Spinal cord (tissue), 9 donors: ENCODE measurements at regions not wholly inside any gene's neighbourhood (a gene's known extent, or its start where the extent isn't known, plus 50 kb on each side); places are given as distances from the start of the nearest gene placed in this dataset.
A peak's percentile ranks its signal among the peaks of the same experiment; 100 is the strongest.

Source experiments
- DNase-seq, 6 donors: peaks; one replicate each; pipeline versions ENCODE4 v3.0.0 to v3.0.0-alpha.2; 2013 to 2015; ENCODE audit warnings: low spot score in 6 of 6, low read depth in 4 of 6
- H3K27ac ChIP-seq: one replicate; pipeline ENCODE4 v1.5.1; 2013; ENCODE audit warnings: low read depth, low read length, control low read depth
- H3K27me3 ChIP-seq: one replicate; pipeline ENCODE4 v1.6.1; 2013; ENCODE audit warnings: low read length; ENCODE audit not compliant: control insufficient read depth, insufficient read depth
- H3K36me3 ChIP-seq: one replicate; pipeline ENCODE4 v1.6.1; 2013; ENCODE audit warnings: low read length; ENCODE audit not compliant: control insufficient read depth, insufficient read depth
- H3K4me1 ChIP-seq: one replicate; pipeline ENCODE4 v1.6.1; 2013; ENCODE audit warnings: low read length; ENCODE audit not compliant: control insufficient read depth, insufficient read depth
- H3K4me3 ChIP-seq: one replicate; pipeline ENCODE4 v1.5.1; 2013; ENCODE audit warnings: low read depth, low read length, control low read depth
- H3K9me3 ChIP-seq: one replicate; pipeline ENCODE4 v1.6.1; 2013; ENCODE audit warnings: low read length; ENCODE audit not compliant: control insufficient read depth, insufficient read depth
- WGBS: methylation state at CpG from one replicate; pipeline ENCODE4 v1.1.5; 2013; ENCODE audit warnings: missing lambda C conversion rate; ENCODE audit not compliant: insufficient coverage; 5-methylcytosine and 5-hydroxymethylcytosine counted together
- donor health status: healthy.

GRCh38 chr3:76651784-76652183, 388.1 kb upstream of the ROBO2 start:
- Histone ChIP-seq H3K27me3 (no peaks in the 10 kb centered on the region), H3K9me3 (no peaks in the 10 kb centered on the region), H3K36me3 (no peaks in the 10 kb centered on the region), H3K4me3 (no peak overlapping the region), H3K27ac (no peak overlapping the region), H3K4me1 (no peaks in the 10 kb centered on the region)
- no CpG with 5 or more reads among the region's 1 CpG for WGBS
- no peak for DNase-seq

- H3K4me1 ChIP-seq = no peaks in the 10 kb centered on the region
- no peak for DNase-seq
- no peaks in the 10 kb centered on the region for H3K36me3 ChIP-seq
- whole genome bisulfite sequencing = no CpG with 5 or more reads among the region's 1 CpG
- H3K9me3 ChIP-seq = no peaks in the 10 kb centered on the region
- H3K4me3 ChIP-seq = no peak overlapping the region
- no peak overlapping the region for H3K27ac ChIP-seq
- H3K27me3 ChIP-seq = no peaks in the 10 kb centered on the region
Observed at GRCh38 chr3:76652524-76652923, 387.4 kb upstream of the ROBO2 start.

GRCh38 chr3:76653640-76654251, 386.2 kb upstream of the ROBO2 start:
- no CpG with 5 or more reads among the region's 6 CpGs for WGBS
- H3K4me1 ChIP-seq = no peaks in the 10 kb centered on the region

GRCh38 chr3:76656531-76657070, 383.3 kb upstream of the ROBO2 start:
- Histone ChIP-seq H3K36me3 (no peaks in the 10 kb centered on the region), H3K27me3 (no peaks in the 10 kb centered on the region), H3K9me3 (no peaks in the 10 kb centered on the region), H3K4me3 (no peak overlapping the region), H3K4me1 (no peaks in the 10 kb centered on the region), H3K27ac (no peak overlapping the region)
- WGBS = 80% methylated on average over 1 of the region's 4 CpGs
- DNase-seq = no peak

More at GRCh38 chr3:76653640-76654251, 386.2 kb upstream of the ROBO2 start:
- Histone ChIP-seq H3K27ac (no peak overlapping the region), H3K4me3 (no peak overlapping the region), H3K27me3 (no peaks in the 10 kb centered on the region), H3K36me3 (no peaks in the 10 kb centered on the region), H3K9me3 (no peaks in the 10 kb centered on the region)
- peak in 1 of 6 donors; percentile 41 for DNase-seq

GRCh38 chr3:76657909-76658308, 382.0 kb upstream of the ROBO2 start:
- H3K27ac ChIP-seq = no peak overlapping the region
- H3K4me3 ChIP-seq = no peak overlapping the region
- H3K9me3 ChIP-seq = no peaks in the 10 kb centered on the region
- no peaks in the 10 kb centered on the region for H3K4me1 ChIP-seq
- DNase-seq = no peak
- H3K36me3 ChIP-seq = no peaks in the 10 kb centered on the region
- no peaks in the 10 kb centered on the region for H3K27me3 ChIP-seq
- no CpG with 5 or more reads among the region's 5 CpGs for WGBS

- H3K27ac ChIP-seq = no peak overlapping the region
- no peaks in the 10 kb centered on the region for H3K9me3 ChIP-seq
- 83% methylated on average over 3 of the region's 3 CpGs for WGBS
- no peaks in the 10 kb centered on the region for H3K27me3 ChIP-seq
- H3K36me3 ChIP-seq = no peaks in the 10 kb centered on the region
- H3K4me3 ChIP-seq = no peak overlapping the region
- no peak for DNase-seq
- H3K4me1 ChIP-seq = no peaks in the 10 kb centered on the region
Observed at GRCh38 chr3:76661527-76662250, 378.2 kb upstream of the ROBO2 start.

GRCh38 chr3:76664816-76665215, 375.1 kb upstream of the ROBO2 start:
- Histone ChIP-seq H3K27me3 (no peaks in the 10 kb centered on the region), H3K4me1 (no peaks in the 10 kb centered on the region), H3K4me3 (no peak overlapping the region), H3K36me3 (no peaks in the 10 kb centered on the region), H3K9me3 (no peaks in the 10 kb centered on the region), H3K27ac (no peak overlapping the region)
- WGBS = no CpG with 5 or more reads among the region's 3 CpGs
- no peak for DNase-seq

GRCh38 chr3:76668653-76669052, 371.2 kb upstream of the ROBO2 start:
- 100% methylated on average over 1 of the region's 4 CpGs for WGBS
- Histone ChIP-seq H3K9me3 (no peaks in the 10 kb centered on the region), H3K4me1 (no peaks in the 10 kb centered on the region), H3K4me3 (no peak overlapping the region), H3K27me3 (no peaks in the 10 kb centered on the region), H3K27ac (no peak overlapping the region), H3K36me3 (no peaks in the 10 kb centered on the region)
- no peak for DNase-seq

- H3K27ac ChIP-seq = no peak overlapping the region
- WGBS = 100% methylated on average over 2 of the region's 5 CpGs
- H3K4me1 ChIP-seq = no peaks in the 10 kb centered on the region
- no peaks in the 10 kb centered on the region for H3K36me3 ChIP-seq
- no peak overlapping the region for H3K4me3 ChIP-seq
- H3K9me3 ChIP-seq = no peaks in the 10 kb centered on the region
- no peak for DNase-seq
- no peaks in the 10 kb centered on the region for H3K27me3 ChIP-seq
Observed at GRCh38 chr3:76669322-76669721, 370.6 kb upstream of the ROBO2 start.

GRCh38 chr3:76673171-76673570, 366.7 kb upstream of the ROBO2 start:
- no peaks in the 10 kb centered on the region for H3K4me1 ChIP-seq
- H3K4me3 ChIP-seq = no peak overlapping the region
- no peak for DNase-seq
- H3K36me3 ChIP-seq = no peaks in the 10 kb centered on the region
- no CpG with 5 or more reads among the region's 4 CpGs for WGBS
- H3K9me3 ChIP-seq = no peaks in the 10 kb centered on the region
- no peaks in the 10 kb centered on the region for H3K27me3 ChIP-seq
- H3K27ac ChIP-seq = no peak overlapping the region
